ENCODE measurements at regions not wholly inside any gene's neighbourhood (a gene's known extent, or its start where the extent isn't known, plus 50 kb on each side); places are given as distances from the start of the nearest gene placed in this dataset.
"Not testable (repeated sequence)": the region's sequence is repeated elsewhere in the genome, so short reads cannot be mapped to it uniquely, and the experiment has no call there.

- in situ Hi-C loops (cut with HindIII; ENCODE audit: low pct_ligation_motif_present, low pct_unique_long_range_greater_than_20kb, low sequenced_read_pairs), result no loop called here
- no peak for DNase-seq
Observed at GRCh38 chr5:165015547-165015946, 1510.1 kb downstream of the MAT2B start.

DNA sequence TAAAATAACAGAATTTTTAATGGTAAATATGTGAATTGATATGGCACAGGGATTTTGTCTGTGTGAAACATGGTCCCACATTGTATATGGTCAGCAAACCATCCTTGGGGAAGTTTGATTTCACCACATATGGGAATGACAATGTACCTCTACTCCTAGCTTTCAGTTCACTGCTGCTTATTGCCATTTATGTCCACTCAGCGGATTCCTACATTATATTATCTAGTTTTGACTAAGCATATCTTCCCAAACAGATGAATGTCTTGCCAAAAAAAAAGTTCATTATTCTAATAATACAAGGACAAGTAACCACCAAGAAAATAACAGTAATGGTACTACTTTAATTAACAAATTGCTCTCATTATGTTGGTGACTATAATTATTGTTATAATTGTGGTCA lies 1521.6 kb downstream of the MAT2B start:
- in situ Hi-C loops (cut with HindIII; ENCODE audit: low pct_ligation_motif_present, low pct_unique_long_range_greater_than_20kb, low sequenced_read_pairs), result no loop called here
- DNase-seq, result no peak

GRCh38 chr5:165028356-165028755 lies 1522.9 kb downstream of the MAT2B start:
- in situ Hi-C loops (cut with HindIII; ENCODE audit: low pct_ligation_motif_present, low pct_unique_long_range_greater_than_20kb, low sequenced_read_pairs), result no loop called here
- DNase-seq, result no peak

DNA sequence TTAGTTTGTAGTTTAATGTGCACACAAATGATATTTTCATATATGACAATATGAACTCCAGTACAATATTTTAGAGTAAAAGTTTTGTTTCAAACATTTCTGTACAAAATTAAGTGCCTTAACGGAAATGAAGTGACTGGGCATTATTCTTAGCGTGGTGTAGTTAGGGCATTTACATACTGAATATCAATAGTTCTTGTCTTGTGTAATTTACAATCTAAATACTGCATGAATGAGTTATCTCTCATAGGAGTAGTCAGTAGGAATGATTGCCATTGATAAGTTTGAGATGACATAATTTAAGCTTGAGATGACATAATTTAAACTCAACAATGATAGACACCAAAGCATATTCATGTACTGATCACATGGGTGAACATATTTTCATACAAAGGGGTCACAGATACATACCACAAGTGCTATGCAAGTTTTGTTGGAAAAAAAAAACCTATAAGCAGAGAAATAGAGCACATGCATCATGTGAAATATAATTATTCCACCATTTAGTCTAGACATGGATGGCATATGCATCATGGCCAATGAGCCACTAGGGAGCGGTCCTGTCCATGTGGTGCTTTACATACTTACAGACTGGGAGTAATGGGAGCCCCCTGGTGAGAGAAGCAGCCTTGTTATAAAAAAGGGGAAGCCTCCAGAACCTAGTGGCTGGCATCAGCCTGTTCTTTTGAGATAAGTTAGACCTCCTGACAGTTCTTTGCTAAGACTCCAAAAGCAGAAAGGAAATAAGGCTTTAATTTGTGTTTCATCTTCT lies 1523.9 kb downstream of the MAT2B start:
- in situ Hi-C loops (cut with HindIII; ENCODE audit: low pct_ligation_motif_present, low pct_unique_long_range_greater_than_20kb, low sequenced_read_pairs), result no loop called here
- peak; percentile 23 for DNase-seq

DNA sequence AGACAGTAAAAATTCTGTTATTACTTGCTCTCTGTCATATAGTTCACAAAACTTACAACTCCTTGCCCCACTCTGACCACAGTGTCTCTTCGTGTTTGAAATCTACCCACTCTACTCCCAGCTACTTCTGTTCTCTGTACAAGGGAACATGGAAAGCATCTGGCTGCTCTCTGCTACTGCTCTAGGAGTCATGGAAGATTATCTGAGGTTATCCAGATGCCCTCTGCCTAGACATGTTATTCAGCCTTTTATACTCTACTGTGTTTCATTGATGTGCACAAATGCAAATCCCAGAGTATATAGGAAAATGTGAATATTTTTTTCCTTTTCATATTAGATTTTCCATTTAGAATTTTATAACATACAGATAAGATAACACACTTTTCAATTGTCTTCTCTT lies 1525.6 kb downstream of the MAT2B start:
- in situ Hi-C loops (cut with HindIII; ENCODE audit: low pct_ligation_motif_present, low pct_unique_long_range_greater_than_20kb, low sequenced_read_pairs), result no loop called here
- no peak for DNase-seq

- in situ Hi-C loops (cut with HindIII; ENCODE audit: low pct_ligation_motif_present, low pct_unique_long_range_greater_than_20kb, low sequenced_read_pairs), result no loop called here
- DNase-seq, result no peak
Observed at GRCh38 chr5:165031371-165031770, 1526.0 kb downstream of the MAT2B start.

GRCh38 chr5:165035520-165035919 lies 1530.1 kb downstream of the MAT2B start:
- no peak for DNase-seq
- in situ Hi-C loops (cut with HindIII; ENCODE audit: low pct_ligation_motif_present, low pct_unique_long_range_greater_than_20kb, low sequenced_read_pairs), result no loop called here

- in situ Hi-C loops (cut with HindIII; ENCODE audit: low pct_ligation_motif_present, low pct_unique_long_range_greater_than_20kb, low sequenced_read_pairs), result no loop called here
- no peak for DNase-seq
Observed at GRCh38 chr5:165039748-165040147, 1534.3 kb downstream of the MAT2B start.

GRCh38 chr5:165045941-165046340 lies 1540.5 kb downstream of the MAT2B start:
- DNase-seq; in situ Hi-C loops (cut with HindIII; ENCODE audit: low pct_ligation_motif_present, low pct_unique_long_range_greater_than_20kb, low sequenced_read_pairs): not testable (repeated sequence)

GRCh38 chr5:165055476-165055875 lies 1550.1 kb downstream of the MAT2B start:
- in situ Hi-C loops (cut with HindIII; ENCODE audit: low pct_ligation_motif_present, low pct_unique_long_range_greater_than_20kb, low sequenced_read_pairs), result no loop called here
- DNase-seq, result no peak

GRCh38 chr5:165057145-165057544 lies 1551.7 kb downstream of the MAT2B start:
- no peak for DNase-seq
- in situ Hi-C loops (cut with HindIII; ENCODE audit: low pct_ligation_motif_present, low pct_unique_long_range_greater_than_20kb, low sequenced_read_pairs), result no loop called here

DNA sequence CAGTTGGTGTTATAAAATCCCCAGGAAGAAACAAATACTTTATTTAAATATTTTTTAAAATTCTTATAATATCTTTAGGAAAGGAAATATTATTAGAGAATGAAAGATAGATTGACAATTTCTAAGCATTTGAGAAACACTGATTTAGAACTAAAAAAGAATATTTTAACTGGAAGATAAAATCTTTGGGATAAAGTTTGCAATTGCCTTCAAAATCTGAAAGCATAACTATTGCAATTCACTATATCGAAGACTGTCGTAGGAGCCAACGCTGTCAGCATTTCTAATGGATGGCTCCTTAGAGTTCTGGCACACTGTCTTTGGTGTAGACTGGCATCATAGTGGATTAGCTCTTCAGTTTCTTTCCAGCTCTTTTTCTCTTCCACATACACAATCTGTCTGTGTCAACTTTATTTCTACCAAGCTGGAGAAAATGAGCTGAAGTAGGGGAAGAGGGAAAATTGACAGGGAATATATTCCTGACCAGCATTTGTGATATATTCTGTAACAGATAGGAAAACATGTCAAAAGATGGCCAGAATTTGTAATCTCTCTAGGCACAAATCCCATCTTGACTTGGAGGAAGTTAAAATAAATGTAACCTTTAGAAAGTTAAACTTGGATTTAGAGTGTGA lies 1561.4 kb downstream of the MAT2B start:
- no peak for DNase-seq
- in situ Hi-C loops (cut with HindIII; ENCODE audit: low pct_ligation_motif_present, low pct_unique_long_range_greater_than_20kb, low sequenced_read_pairs), result no loop called here

- DNase-seq, result no peak
- in situ Hi-C loops (cut with HindIII; ENCODE audit: low pct_ligation_motif_present, low pct_unique_long_range_greater_than_20kb, low sequenced_read_pairs), result no loop called here
Observed at GRCh38 chr5:165076686-165077085, 1571.3 kb downstream of the MAT2B start.

- in situ Hi-C loops (cut with HindIII; ENCODE audit: low pct_ligation_motif_present, low pct_unique_long_range_greater_than_20kb, low sequenced_read_pairs), result no loop called here
- no peak for DNase-seq
Observed at GRCh38 chr5:165079389-165079788, 1574.0 kb downstream of the MAT2B start.

- DNase-seq, result no peak
- in situ Hi-C loops (cut with HindIII; ENCODE audit: low pct_ligation_motif_present, low pct_unique_long_range_greater_than_20kb, low sequenced_read_pairs), result no loop called here
Observed at GRCh38 chr5:165083394-165083793, 1578.0 kb downstream of the MAT2B start.

DNA sequence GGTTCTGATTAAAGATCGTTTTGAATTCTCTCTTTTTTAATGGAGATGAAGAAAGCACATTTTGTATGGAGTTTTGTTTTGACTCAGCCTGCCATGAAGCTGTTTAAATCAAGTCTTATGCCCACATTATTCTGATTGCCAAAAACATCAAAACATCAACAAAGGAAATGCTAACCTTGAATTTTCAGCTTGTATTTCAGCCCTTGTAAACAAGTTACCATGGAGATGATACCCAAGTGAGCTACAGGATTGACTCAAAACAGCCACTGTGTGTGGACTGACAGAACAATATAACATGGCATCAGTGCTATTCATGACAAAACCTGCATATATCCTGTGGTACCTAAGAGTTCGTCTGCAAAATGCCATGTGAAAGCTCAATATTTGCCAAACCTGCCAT lies 1581.0 kb downstream of the MAT2B start:
- DNase-seq, result no peak
- in situ Hi-C loops (cut with HindIII; ENCODE audit: low pct_ligation_motif_present, low pct_unique_long_range_greater_than_20kb, low sequenced_read_pairs), result no loop called here

GRCh38 chr5:165094782-165095181 lies 1589.4 kb downstream of the MAT2B start:
- no peak for DNase-seq
- in situ Hi-C loops (cut with HindIII; ENCODE audit: low pct_ligation_motif_present, low pct_unique_long_range_greater_than_20kb, low sequenced_read_pairs), result no loop called here

DNA sequence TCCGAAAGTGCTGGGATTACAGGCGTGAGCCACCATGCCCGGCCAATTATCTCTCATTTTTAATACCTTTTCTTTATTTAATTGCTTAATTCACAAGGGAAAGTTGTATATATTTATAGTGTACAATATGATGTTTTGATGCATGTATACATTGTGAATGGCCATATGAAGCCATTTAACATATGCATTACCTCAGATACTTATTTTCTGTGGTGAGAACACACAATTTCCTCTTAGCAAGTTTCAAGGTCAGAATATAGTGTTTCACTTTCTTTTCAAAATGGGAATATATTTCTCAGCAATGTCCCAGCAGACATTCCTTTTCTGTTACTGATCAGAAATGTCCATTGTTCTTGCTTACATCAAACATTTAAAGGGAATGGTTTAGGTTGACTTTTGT lies 1596.3 kb downstream of the MAT2B start:
- no peak for DNase-seq
- in situ Hi-C loops (cut with HindIII; ENCODE audit: low pct_ligation_motif_present, low pct_unique_long_range_greater_than_20kb, low sequenced_read_pairs), result no loop called here

GRCh38 chr5:165104611-165105010 lies 1599.2 kb downstream of the MAT2B start:
- in situ Hi-C loops (cut with HindIII; ENCODE audit: low pct_ligation_motif_present, low pct_unique_long_range_greater_than_20kb, low sequenced_read_pairs), result no loop called here
- no peak for DNase-seq

GRCh38 chr5:165108809-165109208 lies 1603.4 kb downstream of the MAT2B start:
- DNase-seq, result no peak
- in situ Hi-C loops (cut with HindIII; ENCODE audit: low pct_ligation_motif_present, low pct_unique_long_range_greater_than_20kb, low sequenced_read_pairs), result no loop called here
